Stimulated activated CD8-positive, alpha-beta memory T cell treated with anti-CD3 and anti-CD28 coated beads, Interleukin-4, amount 100 ng/mL, for 4 hours (primary cell): ENCODE measurements at regions not wholly inside any gene's neighbourhood (a gene's known extent, or its start where the extent isn't known, plus 50 kb on each side); places are given as distances from the start of the nearest gene placed in this dataset.

Experiments used
- DNase-seq, 2 donors: peaks; one replicate each; pipeline ENCODE4 v3.0.0-alpha.2; 2020; ENCODE audit warnings: low read depth in 2 of 2, low spot score in 1 of 2

GRCh38 chr21:41037936-41038335 lies 130.0 kb upstream of the BACE2 start:
- no peak for DNase-seq

GRCh38 chr21:41043014-41043413 lies 124.9 kb upstream of the BACE2 start:
- DNase-seq, result no peak

GRCh38 chr21:41045534-41046268 lies 122.3 kb upstream of the BACE2 start:
- DNase-seq, result no peak

- DNase-seq, result no peak
Observed at GRCh38 chr21:41048145-41048544, 119.8 kb upstream of the BACE2 start.

- DNase-seq, result no peak
Observed at GRCh38 chr21:41048623-41049022, 119.3 kb upstream of the BACE2 start.

- DNase-seq, result no peak
Observed at GRCh38 chr21:41052820-41053555, 115.0 kb upstream of the BACE2 start.

- no peak for DNase-seq
Observed at GRCh38 chr21:41054018-41054578, 113.9 kb upstream of the BACE2 start.

- no peak for DNase-seq
Observed at GRCh38 chr21:41055266-41055665, 112.7 kb upstream of the BACE2 start.

- DNase-seq, result no peak
Observed at GRCh38 chr21:41059871-41060270, 108.1 kb upstream of the BACE2 start.

- DNase-seq, result no peak
Observed at GRCh38 chr21:41061701-41062100, 106.3 kb upstream of the BACE2 start.

- no peak for DNase-seq
Observed at GRCh38 chr21:41064334-41064791, 103.6 kb upstream of the BACE2 start.

GRCh38 chr21:41064951-41065350 lies 103.0 kb upstream of the BACE2 start:
- DNase-seq, result no peak

- DNase-seq, result no peak
Observed at GRCh38 chr21:41065539-41065938, 102.4 kb upstream of the BACE2 start.

- DNase-seq, result no peak
Observed at GRCh38 chr21:41066086-41066938, 101.6 kb upstream of the BACE2 start.

- DNase-seq, result no peak
Observed at GRCh38 chr21:41067709-41068108, 100.3 kb upstream of the BACE2 start.

GRCh38 chr21:41068496-41068895 lies 99.5 kb upstream of the BACE2 start:
- DNase-seq, result no peak

- DNase-seq, result peak; percentile 11 to 22
Observed at GRCh38 chr21:41068967-41069642, 98.9 kb upstream of the BACE2 start.

GRCh38 chr21:41070284-41070683 lies 97.7 kb upstream of the BACE2 start:
- DNase-seq, result no peak

GRCh38 chr21:41071258-41072171 lies 96.4 kb upstream of the BACE2 start:
- no peak for DNase-seq

GRCh38 chr21:41073558-41073957 lies 94.4 kb upstream of the BACE2 start:
- DNase-seq, result no peak
